ELR (cell line): ENCODE measurements at regions not wholly inside any gene's neighbourhood (a gene's known extent, or its start where the extent isn't known, plus 50 kb on each side); places are given as distances from the start of the nearest gene placed in this dataset.

Source experiments
- DNase-seq: peaks from one replicate; pipeline ENCODE4 v3.0.0-alpha.2; 2015; ENCODE audit warnings: low read depth

- no peak for DNase-seq
Measured at GRCh38 chr17:13931800-13932460, 137.4 kb upstream of the COX10 start.

GRCh38 chr17:13933441-13934276 is 135.6 kb upstream of the COX10 start:
- no peak for DNase-seq

- peak; percentile 21 for DNase-seq
Measured at GRCh38 chr17:13939222-13939621, 130.1 kb upstream of the COX10 start.

GRCh38 chr17:13940858-13941665 is 128.2 kb upstream of the COX10 start:
- peak; percentile 90 for DNase-seq

- DNase-seq: no peak
Measured at GRCh38 chr17:13941781-13942180, 127.5 kb upstream of the COX10 start.

- no peak for DNase-seq
Measured at GRCh38 chr17:13943909-13944308, 125.4 kb upstream of the COX10 start.

GRCh38 chr17:13947499-13947898 is 121.8 kb upstream of the COX10 start:
- DNase-seq: no peak

- no peak for DNase-seq
Measured at GRCh38 chr17:13952009-13952750, 117.1 kb upstream of the COX10 start.

- DNase-seq: peak; percentile 20
Measured at GRCh38 chr17:13953841-13954240, 115.5 kb upstream of the COX10 start.

- DNase-seq: no peak
Measured at GRCh38 chr17:13957636-13958035, 111.7 kb upstream of the COX10 start.

- no peak for DNase-seq
Measured at GRCh38 chr17:13958773-13959172, 110.5 kb upstream of the COX10 start.

GRCh38 chr17:13961265-13961664 is 108.0 kb upstream of the COX10 start:
- no peak for DNase-seq

GRCh38 chr17:13962716-13963240 is 106.5 kb upstream of the COX10 start:
- no peak for DNase-seq

- DNase-seq: no peak
Measured at GRCh38 chr17:13967416-13967815, 101.9 kb upstream of the COX10 start.

- DNase-seq: no peak
Measured at GRCh38 chr17:13970531-13970930, 98.8 kb upstream of the COX10 start.

- no peak for DNase-seq
Measured at GRCh38 chr17:13973960-13974651, 95.2 kb upstream of the COX10 start.

- DNase-seq: no peak
Measured at GRCh38 chr17:13977837-13978236, 91.5 kb upstream of the COX10 start.

- no peak for DNase-seq
Measured at GRCh38 chr17:13978478-13978877, 90.8 kb upstream of the COX10 start.

- no peak for DNase-seq
Measured at GRCh38 chr17:13981881-13982280, 87.4 kb upstream of the COX10 start.

- DNase-seq: no peak
Measured at GRCh38 chr17:13984956-13985355, 84.3 kb upstream of the COX10 start.

- DNase-seq: no peak
Measured at GRCh38 chr17:13986855-13987254, 82.4 kb upstream of the COX10 start.
